ENCODE measurements at regions not wholly inside any gene's neighbourhood (a gene's known extent, or its start where the extent isn't known, plus 50 kb on each side); places are given as distances from the start of the nearest gene placed in this dataset.

- no peak for ATAC-seq
- no peaks in the 10 kb centered on the region for H3K36me3 ChIP-seq (ENCODE audit: control insufficient read depth, insufficient read depth, low read length)
- intact Hi-C loops (cut with micrococcal nuclease; ENCODE audit: unreplicated experiment), result no loop called here
- no peaks in the 10 kb centered on the region for H3K4me1 ChIP-seq (ENCODE audit: control insufficient read depth, insufficient read depth, low read length)
- TF ChIP-seq CTCF (IDR thresholded peaks at IDR 0.05), result no peak
- no peak for TF ChIP-seq SIN3A (IDR thresholded peaks at IDR 0.05; ENCODE audit: borderline replicate concordance, insufficient read depth, low read depth, low read length)
- TF ChIP-seq REST (IDR thresholded peaks at IDR 0.05; ENCODE audit: insufficient read depth in 1 of 2, low read depth in 2 of 2, low read length in 1 of 2), result no peak
- TF ChIP-seq TCF7L2 (IDR thresholded peaks at IDR 0.05; ENCODE audit: low read depth, low read length), result no peak
- TF ChIP-seq POLR2AphosphoS5 (IDR thresholded peaks at IDR 0.05; ENCODE audit: low read depth, low read length), result no peak
- CTCF ChIA-PET, result no interaction called here
- no peaks in the 10 kb centered on the region; the same call in 1 of the 2 replicates for H3K27me3 ChIP-seq (ENCODE audit: control insufficient read depth, insufficient read depth, low read length)
- in situ Hi-C loops (cut with HindIII; ENCODE audit: low pct_unique_long_range_greater_than_20kb, low sequenced_read_pairs), result no loop called here
- no peak overlapping the region for H3K27ac ChIP-seq (ENCODE audit: low read length)
- peaks cover 6% of the 10 kb centered on the region; the same call in 1 of the 2 replicates for H3K9me3 ChIP-seq (ENCODE audit: control insufficient read depth, insufficient read depth, low read depth, low read length)
- no peak overlapping the region for H3K4me3 ChIP-seq (ENCODE audit: low read depth in 2 of 2, low read length in 2 of 2)
- no peak for DNase-seq (ENCODE audit: low read depth, low spot score)
- BruUV-seq (replicated peaks), result no TSS peak
- POLR2A ChIA-PET, result no interaction called here
Observed at GRCh38 chr16:86166414-86166813, 267.5 kb downstream of the IRF8 start.

DNA sequence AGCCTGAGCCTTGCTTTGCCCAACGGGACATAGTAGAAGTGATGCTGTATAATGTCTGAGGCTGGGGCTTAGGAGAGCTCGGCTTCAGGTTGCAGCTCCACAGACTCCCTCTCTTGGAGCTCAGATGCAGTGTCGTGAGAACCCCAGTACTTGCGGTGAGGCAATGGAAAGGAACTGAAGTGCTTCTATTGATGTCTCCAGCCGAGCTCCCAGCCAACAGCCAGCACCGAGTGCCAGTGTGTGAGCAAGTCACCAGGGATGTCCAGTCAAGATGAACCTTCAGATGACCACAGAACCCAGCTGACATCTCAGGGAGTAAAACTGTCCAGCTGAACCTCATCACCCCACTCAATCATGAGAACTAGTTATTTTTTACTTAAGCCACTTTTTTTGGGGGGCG lies 268.1 kb downstream of the IRF8 start:
- TF ChIP-seq TCF7L2 (IDR thresholded peaks at IDR 0.05; ENCODE audit: low read depth, low read length) (no peak), SIN3A (IDR thresholded peaks at IDR 0.05; ENCODE audit: borderline replicate concordance, insufficient read depth, low read depth, low read length) (no peak), REST (IDR thresholded peaks at IDR 0.05; ENCODE audit: insufficient read depth in 1 of 2, low read depth in 2 of 2, low read length in 1 of 2) (no peak), POLR2AphosphoS5 (IDR thresholded peaks at IDR 0.05; ENCODE audit: low read depth, low read length) (no peak), CTCF (IDR thresholded peaks at IDR 0.05) (no peak)
- Histone ChIP-seq H3K4me3 (ENCODE audit: low read depth in 2 of 2, low read length in 2 of 2) (no peak overlapping the region), H3K27me3 (ENCODE audit: control insufficient read depth, insufficient read depth, low read length) (no peaks in the 10 kb centered on the region; the same call in 1 of the 2 replicates), H3K4me1 (ENCODE audit: control insufficient read depth, insufficient read depth, low read length) (no peaks in the 10 kb centered on the region), H3K9me3 (ENCODE audit: control insufficient read depth, insufficient read depth, low read depth, low read length) (peaks cover 6% of the 10 kb centered on the region; the same call in 1 of the 2 replicates), H3K27ac (ENCODE audit: low read length) (no peak overlapping the region), H3K36me3 (ENCODE audit: control insufficient read depth, insufficient read depth, low read length) (no peaks in the 10 kb centered on the region)
- ChIA-PET POLR2A (no interaction called here), CTCF (no interaction called here)
- DNase-seq (ENCODE audit: low read depth, low spot score) (no peak), ATAC-seq (no peak)
- BruUV-seq (replicated peaks), result no TSS peak
- in situ Hi-C loops (cut with HindIII; ENCODE audit: low pct_unique_long_range_greater_than_20kb, low sequenced_read_pairs) (no loop called here), intact Hi-C loops (cut with micrococcal nuclease; ENCODE audit: unreplicated experiment) (no loop called here)

Measured in Panc1 (cell line).